ENCODE measurements at regions not wholly inside any gene's neighbourhood (a gene's known extent, or its start where the extent isn't known, plus 50 kb on each side); places are given as distances from the start of the nearest gene placed in this dataset.

DNA sequence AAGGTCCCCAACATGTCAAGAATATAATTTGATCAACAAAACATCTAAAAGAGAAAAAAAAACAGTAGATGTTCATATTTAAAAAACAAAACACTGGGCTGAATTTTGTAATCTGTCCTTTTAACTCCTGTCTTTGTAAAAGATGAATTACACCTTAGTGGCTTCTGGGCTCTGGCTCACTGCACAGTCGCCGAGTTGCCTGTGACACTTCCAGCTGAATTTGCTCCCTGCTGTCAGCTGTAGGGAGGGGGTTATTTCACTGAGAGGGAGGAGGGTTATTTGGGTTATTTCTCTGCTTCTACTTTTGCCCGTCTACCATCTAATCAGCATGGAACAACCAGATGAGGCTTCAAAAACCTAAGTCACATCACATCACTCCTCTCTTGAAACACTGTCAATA is 193.0 kb upstream of the ZC3H12A start:
- TF ChIP-seq CEBPB (IDR thresholded peaks at IDR 0.05; ENCODE audit: low read depth) (no peak), POLR2AphosphoS5 (IDR thresholded peaks at IDR 0.05; ENCODE audit: low read depth, low read length) (no peak), ZNF274 (IDR thresholded peaks at IDR 0.05; ENCODE audit: low read depth, low read length) (no peak), EZH2phosphoT487 (IDR thresholded peaks at IDR 0.05; ENCODE audit: borderline replicate concordance) (no peak), RAD21 (IDR thresholded peaks at IDR 0.05; ENCODE audit: low read depth) (no peak)
- TF ChIP-seq, protein P1, sequence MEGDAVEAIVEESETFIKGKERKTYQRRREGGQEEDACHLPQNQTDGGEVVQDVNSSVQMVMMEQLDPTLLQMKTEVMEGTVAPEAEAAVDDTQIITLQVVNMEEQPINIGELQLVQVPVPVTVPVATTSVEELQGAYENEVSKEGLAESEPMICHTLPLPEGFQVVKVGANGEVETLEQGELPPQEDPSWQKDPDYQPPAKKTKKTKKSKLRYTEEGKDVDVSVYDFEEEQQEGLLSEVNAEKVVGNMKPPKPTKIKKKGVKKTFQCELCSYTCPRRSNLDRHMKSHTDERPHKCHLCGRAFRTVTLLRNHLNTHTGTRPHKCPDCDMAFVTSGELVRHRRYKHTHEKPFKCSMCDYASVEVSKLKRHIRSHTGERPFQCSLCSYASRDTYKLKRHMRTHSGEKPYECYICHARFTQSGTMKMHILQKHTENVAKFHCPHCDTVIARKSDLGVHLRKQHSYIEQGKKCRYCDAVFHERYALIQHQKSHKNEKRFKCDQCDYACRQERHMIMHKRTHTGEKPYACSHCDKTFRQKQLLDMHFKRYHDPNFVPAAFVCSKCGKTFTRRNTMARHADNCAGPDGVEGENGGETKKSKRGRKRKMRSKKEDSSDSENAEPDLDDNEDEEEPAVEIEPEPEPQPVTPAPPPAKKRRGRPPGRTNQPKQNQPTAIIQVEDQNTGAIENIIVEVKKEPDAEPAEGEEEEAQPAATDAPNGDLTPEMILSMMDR (IDR thresholded peaks at IDR 0.05 in 2 of 3, conservative IDR thresholded peaks at IDR 0.05 in 1 of 3; ENCODE audit: borderline replicate concordance in 1 of 3, insufficient read depth in 1 of 3, low read depth in 2 of 3, low read length in 2 of 3) = no peak
- TF ChIP-seq, protein P2, sequence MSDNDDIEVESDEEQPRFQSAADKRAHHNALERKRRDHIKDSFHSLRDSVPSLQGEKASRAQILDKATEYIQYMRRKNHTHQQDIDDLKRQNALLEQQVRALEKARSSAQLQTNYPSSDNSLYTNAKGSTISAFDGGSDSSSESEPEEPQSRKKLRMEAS (IDR thresholded peaks at IDR 0.05) = no peak

Measured in HCT116 (cell line).